CD14-positive monocyte (primary cell): ENCODE measurements at regions not wholly inside any gene's neighbourhood (a gene's known extent, or its start where the extent isn't known, plus 50 kb on each side); places are given as distances from the start of the nearest gene placed in this dataset.

Source experiments
- DNase-seq, 3 donors: peaks; one replicate each; pipeline ENCODE4 v3.0.0-alpha.2; 2011 to 2022
- H2AFZ ChIP-seq: 2 replicates; pipeline ENCODE4 v1.6.0; 2012; ENCODE audit warnings: mild to moderate bottlenecking, low read depth, low read length, inconsistent platforms; ENCODE audit not compliant: insufficient read depth, poor library complexity, severe bottlenecking
- H3K27ac ChIP-seq, 2 donors: 1 replicate in 1 of 2; 2 replicates in 1 of 2; pipeline ENCODE4 v1.5.1; 2012 to 2013; ENCODE audit warnings: low read length in 2 of 2, control low read depth in 1 of 2, inconsistent platforms in 1 of 2, low read depth in 1 of 2, mild to moderate bottlenecking in 1 of 2
- H3K27me3 ChIP-seq, 2 donors: one replicate each; pipeline versions ENCODE4 v1.6.0 to v1.6.1; 2011 to 2013; ENCODE audit warnings: low read length in 2 of 2; ENCODE audit not compliant: control insufficient read depth in 2 of 2, insufficient read depth in 2 of 2
- H3K36me3 ChIP-seq, 2 donors: replicated peaks in 1 of 2; 1 replicate in 1 of 2; 2 replicates in 1 of 2; pipeline versions ENCODE4 v1.5.1 to v1.6.1; 2012 to 2013; ENCODE audit warnings: low read length in 2 of 2, control low read depth in 1 of 2, inconsistent platforms in 1 of 2, mild to moderate bottlenecking in 1 of 2; ENCODE audit not compliant: insufficient read depth in 2 of 2, control insufficient read depth in 1 of 2
- H3K4me1 ChIP-seq, 2 donors: 1 replicate in 1 of 2; 2 replicates in 1 of 2; pipeline versions ENCODE4 v1.5.1 to v1.6.1; 2012 to 2013; ENCODE audit warnings: low read length in 2 of 2, control low read depth in 1 of 2, inconsistent platforms in 1 of 2, mild to moderate bottlenecking in 1 of 2, moderate library complexity in 1 of 2; ENCODE audit not compliant: insufficient read depth in 2 of 2, control insufficient read depth in 1 of 2
- H3K4me2 ChIP-seq: replicated peaks from 2 replicates; pipeline ENCODE3; 2012; ENCODE audit warnings: low read length, moderate library complexity, mild to moderate bottlenecking; ENCODE audit not compliant: poor library complexity, severe bottlenecking; ENCODE audit errors: extremely low read depth
- H3K4me3 ChIP-seq, 3 experiments: fragments of 200-600 bp in 1 of 3; sonication (generic) in 1 of 3; replicated peaks in 1 of 3; 1 replicate in 2 of 3; 2 replicates in 1 of 3; pipeline ENCODE4 v1.5.1; 2011 to 2013; ENCODE audit warnings: low read length in 3 of 3, mild to moderate bottlenecking in 3 of 3, control low read depth in 2 of 3, low read depth in 2 of 3, inconsistent platforms in 1 of 3, moderate library complexity in 1 of 3
- H3K79me2 ChIP-seq: 2 replicates; pipeline ENCODE4 v1.6.0; 2012; ENCODE audit warnings: mild to moderate bottlenecking, control low read depth, inconsistent platforms, low read length, moderate library complexity; ENCODE audit not compliant: insufficient read depth
- H3K9ac ChIP-seq: 2 replicates; pipeline ENCODE4 v1.6.0; 2017; ENCODE audit warnings: low read length, mild to moderate bottlenecking; ENCODE audit not compliant: insufficient read depth, poor library complexity, severe bottlenecking
- H3K9me3 ChIP-seq, 2 donors: replicated peaks in 1 of 2; 1 replicate in 1 of 2; 2 replicates in 1 of 2; pipeline versions ENCODE4 v1.5.1 to v1.6.1; 2012 to 2013; ENCODE audit warnings: low read length in 2 of 2, control low read depth in 1 of 2; ENCODE audit not compliant: control insufficient read depth in 1 of 2, insufficient read depth in 1 of 2
- H4K20me1 ChIP-seq: 2 replicates; pipeline ENCODE4 v1.6.0; 2012; ENCODE audit warnings: mild to moderate bottlenecking, low read length, control low read depth, moderate library complexity; ENCODE audit not compliant: insufficient read depth
- H3K27ac Mint-ChIP-seq, 7 donors: one replicate each; pipeline ENCODE4 v1.8.0; 2020; ENCODE audit warnings: mild to moderate bottlenecking in 7 of 7, mixed read lengths in 7 of 7, moderate library complexity in 6 of 7, inconsistent platforms in 2 of 7
- H3K27me3 Mint-ChIP-seq, 3 donors: one replicate each; pipeline ENCODE4 v1.8.0; 2021 to 2022; ENCODE audit warnings: low read depth in 3 of 3, mild to moderate bottlenecking in 3 of 3, mixed read lengths in 3 of 3, moderate library complexity in 3 of 3, inconsistent platforms in 1 of 3
- H3K36me3 Mint-ChIP-seq, 2 donors: one replicate each; pipeline ENCODE4 v1.8.0; 2020; ENCODE audit warnings: mixed read lengths in 2 of 2, inconsistent platforms in 1 of 2, mild to moderate bottlenecking in 1 of 2
- H3K4me1 Mint-ChIP-seq: one replicate; pipeline ENCODE4 v1.8.0; 2020; ENCODE audit warnings: mild to moderate bottlenecking, mixed read lengths
- H3K4me3 Mint-ChIP-seq, 2 donors: one replicate each; pipeline ENCODE4 v1.8.0; 2020; ENCODE audit warnings: mild to moderate bottlenecking in 2 of 2, mixed read lengths in 2 of 2, moderate library complexity in 1 of 2
- H3K9me3 Mint-ChIP-seq, 7 donors: one replicate each; pipeline ENCODE4 v1.8.0; 2020 to 2022; ENCODE audit warnings: mixed read lengths in 7 of 7, mild to moderate bottlenecking in 6 of 7, moderate library complexity in 6 of 7, inconsistent platforms in 2 of 7
- CTCF ChIP-seq: fragments of 200-600 bp; IDR thresholded peaks from one replicate; pipeline ENCODE4 v1.8.0; 2022; ENCODE audit warnings: antibody characterized with exemption, mild to moderate bottlenecking
- WGBS: methylation state at CpG from one replicate; pipeline ENCODE4 v1.1.5; 2013; ENCODE audit warnings: missing lambda C conversion rate; ENCODE audit not compliant: insufficient coverage; 5-methylcytosine and 5-hydroxymethylcytosine counted together
- intact Hi-C, 2 donors: fragments of 100-400 bp; cut with micrococcal nuclease; formaldehyde crosslinking; loops; one replicate each; pipeline versions ENCODE4 v1.15.0 to v1.15.1; 2023

- Histone ChIP-seq H3K79me2 (no peaks in the 10 kb centered on the region), H2AFZ (no peak overlapping the region), H3K9me3 (no peaks in the 10 kb centered on the region), H3K9ac (no peak overlapping the region), H3K4me2 (no peak overlapping the region), H3K27me3 (no peaks in the 10 kb centered on the region), H3K27ac (no peak overlapping the region), H3K4me3 (no peak overlapping the region), H4K20me1 (no peaks in the 10 kb centered on the region), H3K4me1 (no peaks in the 10 kb centered on the region), H3K36me3 (no peaks in the 10 kb centered on the region)
- intact Hi-C loops: no loop called here
- WGBS: 86% methylated on average over 4 of the region's 4 CpGs
- TF ChIP-seq CTCF: no peak
- no peak for DNase-seq
- Mint-ChIP-seq H3K27me3 (peaks cover 0 to 8% (median 6%) of the 10 kb centered on the region in 3 donors), H3K27ac (peak overlapping the region in 1 of 7 donors; percentile 2), H3K9me3 (peaks cover 0 to 5% (median 2%) of the 10 kb centered on the region in 7 donors), H3K4me3 (no peak overlapping the region), H3K4me1 (no peaks in the 10 kb centered on the region), H3K36me3 (no peaks in the 10 kb centered on the region)
Measured at GRCh38 chr9:109627042-109627441, 128.9 kb upstream of the PTPN3 start.

GRCh38 chr9:109629615-109630014 is 131.5 kb upstream of the PTPN3 start:
- no peak for TF ChIP-seq CTCF
- no peaks in the 10 kb centered on the region for H3K36me3 Mint-ChIP-seq
- no peaks in the 10 kb centered on the region for H3K4me1 Mint-ChIP-seq
- no peak overlapping the region for H3K4me3 ChIP-seq
- no peak overlapping the region for H3K9ac ChIP-seq
- WGBS: 80% methylated on average over 1 of the region's 1 CpG
- H3K4me1 ChIP-seq: no peaks in the 10 kb centered on the region
- no peaks in the 10 kb centered on the region for H4K20me1 ChIP-seq
- no peak overlapping the region for H3K27ac Mint-ChIP-seq
- H3K9me3 Mint-ChIP-seq: peaks cover 0 to 6% (median 2%) of the 10 kb centered on the region in 7 donors
- H3K4me3 Mint-ChIP-seq: no peak overlapping the region
- no peaks in the 10 kb centered on the region for H3K9me3 ChIP-seq
- DNase-seq: no peak
- H3K36me3 ChIP-seq: no peaks in the 10 kb centered on the region
- intact Hi-C loops: no loop called here
- no peaks in the 10 kb centered on the region for H3K27me3 ChIP-seq
- no peak overlapping the region for H3K4me2 ChIP-seq
- H3K27me3 Mint-ChIP-seq: peaks cover 0 to 11% (median 6%) of the 10 kb centered on the region in 3 donors
- H2AFZ ChIP-seq: no peak overlapping the region
- no peaks in the 10 kb centered on the region for H3K79me2 ChIP-seq
- no peak overlapping the region for H3K27ac ChIP-seq
